Superior temporal gyrus (tissue), 1 donor: ENCODE measurements at regions not wholly inside any gene's neighbourhood (a gene's known extent, or its start where the extent isn't known, plus 50 kb on each side); places are given as distances from the start of the nearest gene placed in this dataset.
"Not testable (repeated sequence)": the region's sequence is repeated elsewhere in the genome, so short reads cannot be mapped to it uniquely, and the experiment has no call there.

ENCODE experiments used
- DNase-seq: peaks from one replicate; pipeline ENCODE4 v3.0.0-alpha.2; 2016; ENCODE audit errors: extremely low spot score

- DNase-seq, result peak; percentile 61
Observed at GRCh38 chr14:87321548-87321947, 671.4 kb downstream of the GALC start.

GRCh38 chr14:87312894-87313205 lies 680.1 kb downstream of the GALC start:
- DNase-seq, result no peak

GRCh38 chr14:87312169-87312893 lies 680.7 kb downstream of the GALC start:
- DNase-seq, result no peak

GRCh38 chr14:87309557-87309956 lies 683.4 kb downstream of the GALC start:
- DNase-seq, result no peak

- DNase-seq, result no peak
Observed at GRCh38 chr14:87306409-87307168, 686.4 kb downstream of the GALC start.

GRCh38 chr14:87305345-87305744 lies 687.6 kb downstream of the GALC start:
- DNase-seq, result peak; percentile 47

- DNase-seq, result no peak
Observed at GRCh38 chr14:87304404-87304803, 688.6 kb downstream of the GALC start.

GRCh38 chr14:87286826-87287225 lies 706.2 kb downstream of the GALC start:
- no peak for DNase-seq

GRCh38 chr14:87286191-87286590 lies 706.8 kb downstream of the GALC start:
- no peak for DNase-seq

- DNase-seq, result no peak
Observed at GRCh38 chr14:87285506-87285905, 707.5 kb downstream of the GALC start.

GRCh38 chr14:87283547-87283946 lies 709.4 kb downstream of the GALC start:
- no peak for DNase-seq

- DNase-seq, result no peak
Observed at GRCh38 chr14:87282266-87282665, 710.7 kb downstream of the GALC start.

GRCh38 chr14:87278415-87278814 lies 714.6 kb downstream of the GALC start:
- no peak for DNase-seq

- no peak for DNase-seq
Observed at GRCh38 chr14:87271331-87271730, 721.7 kb downstream of the GALC start.

GRCh38 chr14:87268997-87269396 lies 724.0 kb downstream of the GALC start:
- no peak for DNase-seq

GRCh38 chr14:87264796-87265195 lies 728.2 kb downstream of the GALC start:
- no peak for DNase-seq

GRCh38 chr14:87264272-87264785 lies 728.7 kb downstream of the GALC start:
- no peak for DNase-seq

GRCh38 chr14:87261621-87262020 lies 731.4 kb downstream of the GALC start:
- DNase-seq, result no peak

- DNase-seq, result no peak
Observed at GRCh38 chr14:87260460-87260859, 732.5 kb downstream of the GALC start.

GRCh38 chr14:87257421-87257820 lies 735.6 kb downstream of the GALC start:
- DNase-seq, result no peak

GRCh38 chr14:87255058-87255457 lies 737.9 kb downstream of the GALC start:
- DNase-seq, result no peak

- DNase-seq, result no peak
Observed at GRCh38 chr14:87254331-87254874, 738.6 kb downstream of the GALC start.

GRCh38 chr14:87253791-87254190 lies 739.2 kb downstream of the GALC start:
- DNase-seq, result not testable (repeated sequence)
